H1 (cell line): ENCODE measurements at regions not wholly inside any gene's neighbourhood (a gene's known extent, or its start where the extent isn't known, plus 50 kb on each side); places are given as distances from the start of the nearest gene placed in this dataset.

Experiments used
- CBX8 ChIP-seq: fragments of 300-800, 300-1000 bp; sonication (generic); IDR thresholded peaks from 2 replicates; pipeline ENCODE4 v1.7.1; 2016; ENCODE audit warnings: low read depth, low read length, borderline replicate concordance
- CHD2 ChIP-seq: IDR thresholded peaks from 2 replicates; pipeline ENCODE4 v1.6.1; 2012; ENCODE audit warnings: low read length, improper control_type of control experiment
- NANOG ChIP-seq: IDR thresholded peaks from 2 replicates; pipeline ENCODE4 v1.6.1; 2011; ENCODE audit warnings: low read length, low read depth, mild to moderate bottlenecking, inconsistent platforms; ENCODE audit not compliant: insufficient read depth, poor library complexity, severe bottlenecking
- SIX5 ChIP-seq: IDR thresholded peaks from 2 replicates; pipeline ENCODE4 v1.6.1; 2011; ENCODE audit warnings: mild to moderate bottlenecking, low read depth, low read length
- TF ChIP-seq, protein P1 (sequence below): IDR thresholded peaks from 2 replicates; pipeline ENCODE4 v1.6.1; 2012; ENCODE audit warnings: inconsistent platforms
- TF ChIP-seq, protein P2 (sequence below): IDR thresholded peaks from 2 replicates; pipeline ENCODE4 v1.6.1; 2012; ENCODE audit warnings: inconsistent platforms
- TF ChIP-seq, protein P3 (sequence below): fragments of 300-600 bp; sonication (generic); IDR thresholded peaks from 2 replicates; pipeline ENCODE4 v1.7.1; 2012; ENCODE audit warnings: low read length, moderate library complexity, mild to moderate bottlenecking, inconsistent platforms; ENCODE audit not compliant: insufficient replicate concordance

DNA sequence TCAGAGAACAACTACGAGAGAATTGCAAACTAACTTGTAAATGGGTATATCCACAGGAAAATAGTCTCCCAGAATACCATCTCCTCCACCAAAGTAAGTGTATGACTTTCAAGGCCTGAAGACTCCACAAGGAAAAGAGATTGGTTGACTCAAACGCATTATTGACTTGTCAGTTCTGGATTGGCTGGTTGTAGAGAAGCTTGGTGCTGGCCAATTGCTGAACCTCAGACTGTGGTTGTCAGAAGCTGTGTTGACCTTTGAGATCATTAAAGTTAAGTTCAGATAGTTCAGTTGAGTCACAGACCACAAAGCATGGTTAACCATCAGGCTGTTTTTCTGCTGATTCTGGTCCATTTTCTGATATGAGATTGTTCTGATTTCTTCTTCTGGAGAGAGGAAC lies 388.3 kb downstream of the BMP2 start (continued):
- TF ChIP-seq, protein P1, sequence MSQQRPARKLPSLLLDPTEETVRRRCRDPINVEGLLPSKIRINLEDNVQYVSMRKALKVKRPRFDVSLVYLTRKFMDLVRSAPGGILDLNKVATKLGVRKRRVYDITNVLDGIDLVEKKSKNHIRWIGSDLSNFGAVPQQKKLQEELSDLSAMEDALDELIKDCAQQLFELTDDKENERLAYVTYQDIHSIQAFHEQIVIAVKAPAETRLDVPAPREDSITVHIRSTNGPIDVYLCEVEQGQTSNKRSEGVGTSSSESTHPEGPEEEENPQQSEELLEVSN = no peak
- no peak for TF ChIP-seq CHD2
- TF ChIP-seq SIX5 = no peak
- TF ChIP-seq CBX8 = no peak
- TF ChIP-seq, protein P2, sequence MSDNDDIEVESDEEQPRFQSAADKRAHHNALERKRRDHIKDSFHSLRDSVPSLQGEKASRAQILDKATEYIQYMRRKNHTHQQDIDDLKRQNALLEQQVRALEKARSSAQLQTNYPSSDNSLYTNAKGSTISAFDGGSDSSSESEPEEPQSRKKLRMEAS = no peak
- TF ChIP-seq, protein P3, sequence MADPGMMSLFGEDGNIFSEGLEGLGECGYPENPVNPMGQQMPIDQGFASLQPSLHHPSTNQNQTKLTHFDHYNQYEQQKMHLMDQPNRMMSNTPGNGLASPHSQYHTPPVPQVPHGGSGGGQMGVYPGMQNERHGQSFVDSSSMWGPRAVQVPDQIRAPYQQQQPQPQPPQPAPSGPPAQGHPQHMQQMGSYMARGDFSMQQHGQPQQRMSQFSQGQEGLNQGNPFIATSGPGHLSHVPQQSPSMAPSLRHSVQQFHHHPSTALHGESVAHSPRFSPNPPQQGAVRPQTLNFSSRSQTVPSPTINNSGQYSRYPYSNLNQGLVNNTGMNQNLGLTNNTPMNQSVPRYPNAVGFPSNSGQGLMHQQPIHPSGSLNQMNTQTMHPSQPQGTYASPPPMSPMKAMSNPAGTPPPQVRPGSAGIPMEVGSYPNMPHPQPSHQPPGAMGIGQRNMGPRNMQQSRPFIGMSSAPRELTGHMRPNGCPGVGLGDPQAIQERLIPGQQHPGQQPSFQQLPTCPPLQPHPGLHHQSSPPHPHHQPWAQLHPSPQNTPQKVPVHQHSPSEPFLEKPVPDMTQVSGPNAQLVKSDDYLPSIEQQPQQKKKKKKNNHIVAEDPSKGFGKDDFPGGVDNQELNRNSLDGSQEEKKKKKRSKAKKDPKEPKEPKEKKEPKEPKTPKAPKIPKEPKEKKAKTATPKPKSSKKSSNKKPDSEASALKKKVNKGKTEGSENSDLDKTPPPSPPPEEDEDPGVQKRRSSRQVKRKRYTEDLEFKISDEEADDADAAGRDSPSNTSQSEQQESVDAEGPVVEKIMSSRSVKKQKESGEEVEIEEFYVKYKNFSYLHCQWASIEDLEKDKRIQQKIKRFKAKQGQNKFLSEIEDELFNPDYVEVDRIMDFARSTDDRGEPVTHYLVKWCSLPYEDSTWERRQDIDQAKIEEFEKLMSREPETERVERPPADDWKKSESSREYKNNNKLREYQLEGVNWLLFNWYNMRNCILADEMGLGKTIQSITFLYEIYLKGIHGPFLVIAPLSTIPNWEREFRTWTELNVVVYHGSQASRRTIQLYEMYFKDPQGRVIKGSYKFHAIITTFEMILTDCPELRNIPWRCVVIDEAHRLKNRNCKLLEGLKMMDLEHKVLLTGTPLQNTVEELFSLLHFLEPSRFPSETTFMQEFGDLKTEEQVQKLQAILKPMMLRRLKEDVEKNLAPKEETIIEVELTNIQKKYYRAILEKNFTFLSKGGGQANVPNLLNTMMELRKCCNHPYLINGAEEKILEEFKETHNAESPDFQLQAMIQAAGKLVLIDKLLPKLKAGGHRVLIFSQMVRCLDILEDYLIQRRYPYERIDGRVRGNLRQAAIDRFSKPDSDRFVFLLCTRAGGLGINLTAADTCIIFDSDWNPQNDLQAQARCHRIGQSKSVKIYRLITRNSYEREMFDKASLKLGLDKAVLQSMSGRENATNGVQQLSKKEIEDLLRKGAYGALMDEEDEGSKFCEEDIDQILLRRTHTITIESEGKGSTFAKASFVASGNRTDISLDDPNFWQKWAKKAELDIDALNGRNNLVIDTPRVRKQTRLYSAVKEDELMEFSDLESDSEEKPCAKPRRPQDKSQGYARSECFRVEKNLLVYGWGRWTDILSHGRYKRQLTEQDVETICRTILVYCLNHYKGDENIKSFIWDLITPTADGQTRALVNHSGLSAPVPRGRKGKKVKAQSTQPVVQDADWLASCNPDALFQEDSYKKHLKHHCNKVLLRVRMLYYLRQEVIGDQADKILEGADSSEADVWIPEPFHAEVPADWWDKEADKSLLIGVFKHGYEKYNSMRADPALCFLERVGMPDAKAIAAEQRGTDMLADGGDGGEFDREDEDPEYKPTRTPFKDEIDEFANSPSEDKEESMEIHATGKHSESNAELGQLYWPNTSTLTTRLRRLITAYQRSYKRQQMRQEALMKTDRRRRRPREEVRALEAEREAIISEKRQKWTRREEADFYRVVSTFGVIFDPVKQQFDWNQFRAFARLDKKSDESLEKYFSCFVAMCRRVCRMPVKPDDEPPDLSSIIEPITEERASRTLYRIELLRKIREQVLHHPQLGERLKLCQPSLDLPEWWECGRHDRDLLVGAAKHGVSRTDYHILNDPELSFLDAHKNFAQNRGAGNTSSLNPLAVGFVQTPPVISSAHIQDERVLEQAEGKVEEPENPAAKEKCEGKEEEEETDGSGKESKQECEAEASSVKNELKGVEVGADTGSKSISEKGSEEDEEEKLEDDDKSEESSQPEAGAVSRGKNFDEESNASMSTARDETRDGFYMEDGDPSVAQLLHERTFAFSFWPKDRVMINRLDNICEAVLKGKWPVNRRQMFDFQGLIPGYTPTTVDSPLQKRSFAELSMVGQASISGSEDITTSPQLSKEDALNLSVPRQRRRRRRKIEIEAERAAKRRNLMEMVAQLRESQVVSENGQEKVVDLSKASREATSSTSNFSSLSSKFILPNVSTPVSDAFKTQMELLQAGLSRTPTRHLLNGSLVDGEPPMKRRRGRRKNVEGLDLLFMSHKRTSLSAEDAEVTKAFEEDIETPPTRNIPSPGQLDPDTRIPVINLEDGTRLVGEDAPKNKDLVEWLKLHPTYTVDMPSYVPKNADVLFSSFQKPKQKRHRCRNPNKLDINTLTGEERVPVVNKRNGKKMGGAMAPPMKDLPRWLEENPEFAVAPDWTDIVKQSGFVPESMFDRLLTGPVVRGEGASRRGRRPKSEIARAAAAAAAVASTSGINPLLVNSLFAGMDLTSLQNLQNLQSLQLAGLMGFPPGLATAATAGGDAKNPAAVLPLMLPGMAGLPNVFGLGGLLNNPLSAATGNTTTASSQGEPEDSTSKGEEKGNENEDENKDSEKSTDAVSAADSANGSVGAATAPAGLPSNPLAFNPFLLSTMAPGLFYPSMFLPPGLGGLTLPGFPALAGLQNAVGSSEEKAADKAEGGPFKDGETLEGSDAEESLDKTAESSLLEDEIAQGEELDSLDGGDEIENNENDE = no peak
- TF ChIP-seq NANOG = no peak
